CD4-positive, alpha-beta T cell treated with Interleukin-4 for 1 hour (primary cell): ENCODE measurements at regions not wholly inside any gene's neighbourhood (a gene's known extent, or its start where the extent isn't known, plus 50 kb on each side); places are given as distances from the start of the nearest gene placed in this dataset.
"Not testable (repeated sequence)": the region's sequence is repeated elsewhere in the genome, so short reads cannot be mapped to it uniquely, and the experiment has no call there.

Experiments used
- DNase-seq, 2 donors: peaks; one replicate each; pipeline ENCODE4 v3.0.0-alpha.2; 2020 to 2022

GRCh38 chr14:22233377-22233776 is 355.6 kb downstream of the DAD1 start:
- DNase-seq = no peak

- no peak for DNase-seq
Measured at GRCh38 chr14:22232933-22233332, 356.1 kb downstream of the DAD1 start.

- no peak for DNase-seq
Measured at GRCh38 chr14:22232486-22232885, 356.5 kb downstream of the DAD1 start.

- DNase-seq = peak; percentile 27 to 49
Measured at GRCh38 chr14:22231018-22231417, 358.0 kb downstream of the DAD1 start.

- DNase-seq = no peak
Measured at GRCh38 chr14:22230517-22230916, 358.5 kb downstream of the DAD1 start.

- DNase-seq = no peak
Measured at GRCh38 chr14:22227084-22227483, 361.9 kb downstream of the DAD1 start.

GRCh38 chr14:22226381-22226780 is 362.6 kb downstream of the DAD1 start:
- DNase-seq = peak; percentile 43 to 62

- no peak for DNase-seq
Measured at GRCh38 chr14:22225516-22226140, 363.4 kb downstream of the DAD1 start.

GRCh38 chr14:22221508-22221907 is 367.5 kb downstream of the DAD1 start:
- peak in 1 of 2 donors; percentile 49 for DNase-seq

- no peak for DNase-seq
Measured at GRCh38 chr14:22220427-22220826, 368.6 kb downstream of the DAD1 start.

GRCh38 chr14:22218728-22219127 is 370.3 kb downstream of the DAD1 start:
- peak in 1 of 2 donors; percentile 29 for DNase-seq

- no peak for DNase-seq
Measured at GRCh38 chr14:22213120-22213519, 375.9 kb downstream of the DAD1 start.

- DNase-seq = no peak
Measured at GRCh38 chr14:22210906-22211305, 378.1 kb downstream of the DAD1 start.

GRCh38 chr14:22210026-22210425 is 379.0 kb downstream of the DAD1 start:
- DNase-seq = no peak

- DNase-seq = no peak
Measured at GRCh38 chr14:22203036-22203435, 386.0 kb downstream of the DAD1 start.

- no peak for DNase-seq
Measured at GRCh38 chr14:22202313-22202712, 386.7 kb downstream of the DAD1 start.

- DNase-seq = peak in 1 of 2 donors; percentile 61
Measured at GRCh38 chr14:22200977-22201605, 387.9 kb downstream of the DAD1 start.

- not testable (repeated sequence) for DNase-seq
Measured at GRCh38 chr14:22200131-22200530, 388.9 kb downstream of the DAD1 start.

GRCh38 chr14:22194664-22195063 is 394.4 kb downstream of the DAD1 start:
- DNase-seq = no peak

GRCh38 chr14:22190411-22191191 is 398.4 kb downstream of the DAD1 start:
- DNase-seq = no peak

- no peak for DNase-seq
Measured at GRCh38 chr14:22189881-22190280, 399.1 kb downstream of the DAD1 start.

- DNase-seq = no peak
Measured at GRCh38 chr14:22188318-22188717, 400.7 kb downstream of the DAD1 start.

GRCh38 chr14:22185789-22186188 is 403.2 kb downstream of the DAD1 start:
- DNase-seq = no peak

- no peak for DNase-seq
Measured at GRCh38 chr14:22185191-22185590, 403.8 kb downstream of the DAD1 start.
